Gastroesophageal sphincter (tissue), 4 donors: ENCODE measurements at regions not wholly inside any gene's neighbourhood (a gene's known extent, or its start where the extent isn't known, plus 50 kb on each side); places are given as distances from the start of the nearest gene placed in this dataset.

Source experiments
- ATAC-seq: fragments of 150-250 bp; one replicate; pipeline ENCODE4 v1.9.1; 2016; ENCODE audit warnings: mild to moderate bottlenecking, moderate library complexity
- H3K27ac ChIP-seq, 4 donors: fragments of 200-600 bp; sonication (generic) in 3 of 4; 1 replicate in 3 of 4; 2 replicates in 1 of 4; pipeline ENCODE4 v1.5.1; 2016 to 2019
- H3K27me3 ChIP-seq: fragments of 200-600 bp; sonication (generic); one replicate; pipeline ENCODE4 v1.5.1; 2019
- H3K36me3 ChIP-seq, 2 donors: fragments of 200-600 bp; sonication (generic); one replicate each; pipeline ENCODE4 v1.5.1; 2019; ENCODE audit warnings: control low read depth in 1 of 2
- H3K4me1 ChIP-seq, 3 donors: fragments of 200-600 bp; sonication (generic); 1 replicate in 2 of 3; 2 replicates in 1 of 3; pipeline ENCODE4 v1.5.1; 2016 to 2019; ENCODE audit warnings: control low read depth in 2 of 3
- H3K4me3 ChIP-seq, 2 donors: fragments of 200-600 bp; sonication (generic); one replicate each; pipeline ENCODE4 v1.5.1; 2019; ENCODE audit warnings: mild to moderate bottlenecking in 1 of 2, moderate library complexity in 1 of 2
- H3K9me3 ChIP-seq, 3 donors: fragments of 200-600 bp; sonication (generic); one replicate each; pipeline ENCODE4 v1.5.1; 2017 to 2019; ENCODE audit warnings: control low read depth in 2 of 3
- EP300 ChIP-seq: sonication (generic); formaldehyde crosslinking; IDR thresholded peaks from one replicate; pipeline ENCODE4 v1.6.1; 2017; ENCODE audit warnings: antibody characterized with exemption, mild to moderate bottlenecking
- POLR2A ChIP-seq, 2 donors: fragments of 450-650 bp; IDR thresholded peaks; one replicate each; pipeline ENCODE4 v1.6.1; 2017; ENCODE audit warnings: antibody characterized with exemption in 2 of 2, mild to moderate bottlenecking in 2 of 2, moderate library complexity in 1 of 2
- POLR2AphosphoS5 ChIP-seq: sonication (generic); formaldehyde crosslinking; IDR thresholded peaks from one replicate; pipeline ENCODE4 v1.6.1; 2017; ENCODE audit warnings: antibody characterized with exemption
- WGBS, 2 donors: methylation state at CpG; one replicate each; pipeline ENCODE4 v1.1.5; 2018; ENCODE audit warnings: low coverage in 1 of 2; 5-methylcytosine and 5-hydroxymethylcytosine counted together
- TF ChIP-seq, protein P1 (sequence below), 4 experiments: fragments of 200-600 bp in 2 of 4; fragments of 450-650 bp in 2 of 4; sonication (generic) in 1 of 4; IDR thresholded peaks; one replicate each; pipeline ENCODE4 v1.5.1; 2017 to 2019; ENCODE audit warnings: antibody characterized with exemption in 4 of 4, mild to moderate bottlenecking in 2 of 4, moderate library complexity in 2 of 4

GRCh38 chr2:23077596-23077995 lies 307.4 kb upstream of the KLHL29 start:
- 43 to 66% methylated on average over 2 to 4 of the region's 4 CpGs for WGBS, 2 donors
- peaks cover 0 to 6% (median 0%) of the 10 kb centered on the region in 3 donors for H3K9me3 ChIP-seq
- ATAC-seq: no peak
- H3K4me1 ChIP-seq: no peaks in the 10 kb centered on the region
- H3K27ac ChIP-seq: no peak overlapping the region
- no peaks in the 10 kb centered on the region for H3K36me3 ChIP-seq
- H3K4me3 ChIP-seq: no peak overlapping the region
- H3K27me3 ChIP-seq: no peaks in the 10 kb centered on the region
- TF ChIP-seq EP300 (no peak), POLR2A (IDR thresholded peaks at IDR 0.05) (no peak), POLR2AphosphoS5 (no peak)
- TF ChIP-seq, protein P1, sequence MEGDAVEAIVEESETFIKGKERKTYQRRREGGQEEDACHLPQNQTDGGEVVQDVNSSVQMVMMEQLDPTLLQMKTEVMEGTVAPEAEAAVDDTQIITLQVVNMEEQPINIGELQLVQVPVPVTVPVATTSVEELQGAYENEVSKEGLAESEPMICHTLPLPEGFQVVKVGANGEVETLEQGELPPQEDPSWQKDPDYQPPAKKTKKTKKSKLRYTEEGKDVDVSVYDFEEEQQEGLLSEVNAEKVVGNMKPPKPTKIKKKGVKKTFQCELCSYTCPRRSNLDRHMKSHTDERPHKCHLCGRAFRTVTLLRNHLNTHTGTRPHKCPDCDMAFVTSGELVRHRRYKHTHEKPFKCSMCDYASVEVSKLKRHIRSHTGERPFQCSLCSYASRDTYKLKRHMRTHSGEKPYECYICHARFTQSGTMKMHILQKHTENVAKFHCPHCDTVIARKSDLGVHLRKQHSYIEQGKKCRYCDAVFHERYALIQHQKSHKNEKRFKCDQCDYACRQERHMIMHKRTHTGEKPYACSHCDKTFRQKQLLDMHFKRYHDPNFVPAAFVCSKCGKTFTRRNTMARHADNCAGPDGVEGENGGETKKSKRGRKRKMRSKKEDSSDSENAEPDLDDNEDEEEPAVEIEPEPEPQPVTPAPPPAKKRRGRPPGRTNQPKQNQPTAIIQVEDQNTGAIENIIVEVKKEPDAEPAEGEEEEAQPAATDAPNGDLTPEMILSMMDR (IDR thresholded peaks at IDR 0.05): no peak

GRCh38 chr2:23078784-23079434 lies 306.1 kb upstream of the KLHL29 start:
- Histone ChIP-seq H3K36me3 (no peaks in the 10 kb centered on the region), H3K27me3 (no peaks in the 10 kb centered on the region), H3K9me3 (peaks cover 0 to 6% (median 0%) of the 10 kb centered on the region in 3 donors), H3K27ac (no peak overlapping the region), H3K4me3 (no peak overlapping the region), H3K4me1 (no peaks in the 10 kb centered on the region)
- ATAC-seq: no peak
- 31 to 49% methylated on average over 4 of the region's 4 CpGs for WGBS, 2 donors
- TF ChIP-seq EP300: no peak
- TF ChIP-seq POLR2AphosphoS5: no peak
- TF ChIP-seq, protein P1 (IDR thresholded peaks at IDR 0.05): no peak
- TF ChIP-seq POLR2A (IDR thresholded peaks at IDR 0.05): no peak

DNA sequence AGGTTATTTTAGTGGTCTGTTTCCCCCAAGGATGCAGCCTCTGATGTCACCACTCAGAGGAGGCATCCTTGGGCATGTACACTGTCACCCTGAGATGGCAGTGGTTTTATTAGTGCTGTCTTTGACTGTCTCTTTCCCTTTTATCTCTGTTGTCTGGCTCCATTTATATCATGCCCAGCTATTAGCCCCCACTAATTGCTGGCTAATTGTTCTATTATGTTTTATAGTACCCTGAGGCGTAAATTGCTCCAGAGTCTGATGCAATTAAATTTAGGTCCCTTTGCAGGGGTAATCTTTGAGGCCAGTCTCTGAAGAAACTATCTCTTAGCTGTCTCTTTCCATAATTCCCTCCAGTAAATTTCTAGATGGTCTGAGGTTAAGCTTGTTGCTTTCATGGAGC lies 301.0 kb upstream of the KLHL29 start:
- 89% methylated on average over 1 of the region's 1 CpG; no CpG with 5 or more reads in 1 of the 2 donors for WGBS, 2 donors
- TF ChIP-seq POLR2A (IDR thresholded peaks at IDR 0.05): no peak
- TF ChIP-seq POLR2AphosphoS5: no peak
- TF ChIP-seq, protein P1 (IDR thresholded peaks at IDR 0.05): no peak
- no peak for TF ChIP-seq EP300
- Histone ChIP-seq H3K27me3 (no peaks in the 10 kb centered on the region), H3K36me3 (no peaks in the 10 kb centered on the region), H3K9me3 (peaks cover 0 to 6% (median 0%) of the 10 kb centered on the region in 3 donors), H3K27ac (no peak overlapping the region), H3K4me3 (no peak overlapping the region), H3K4me1 (no peaks in the 10 kb centered on the region)
- no peak for ATAC-seq

DNA sequence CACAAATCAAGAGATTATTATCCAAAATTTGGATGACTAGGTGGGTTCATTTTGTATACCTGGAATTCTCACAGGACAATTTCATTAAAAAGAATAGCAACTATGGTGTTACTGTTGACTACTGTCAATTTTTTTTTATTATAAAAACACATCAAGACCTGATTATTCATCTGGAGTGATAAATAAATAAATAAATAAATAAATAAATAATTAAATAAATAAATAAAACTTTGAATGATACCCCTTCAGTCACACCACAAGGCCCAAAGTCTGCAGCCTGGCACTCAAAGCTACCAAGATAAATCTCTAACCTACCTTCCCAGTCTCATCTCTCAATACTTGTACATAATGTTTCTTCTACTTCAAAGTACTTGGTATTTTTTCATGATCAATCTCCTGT lies 294.0 kb upstream of the KLHL29 start:
- TF ChIP-seq POLR2A (IDR thresholded peaks at IDR 0.05) (no peak), POLR2AphosphoS5 (no peak), EP300 (no peak)
- TF ChIP-seq, protein P1 (IDR thresholded peaks at IDR 0.05): no peak
- no peaks in the 10 kb centered on the region for H3K36me3 ChIP-seq
- ATAC-seq: no peak
- no peaks in the 10 kb centered on the region for H3K9me3 ChIP-seq
- no peak overlapping the region for H3K4me3 ChIP-seq
- no peak overlapping the region for H3K27ac ChIP-seq
- no peaks in the 10 kb centered on the region for H3K4me1 ChIP-seq
- H3K27me3 ChIP-seq: no peaks in the 10 kb centered on the region

GRCh38 chr2:23091900-23092299 lies 293.1 kb upstream of the KLHL29 start:
- H3K4me3 ChIP-seq: no peak overlapping the region
- H3K9me3 ChIP-seq: no peaks in the 10 kb centered on the region
- no peak for ATAC-seq
- H3K4me1 ChIP-seq: no peaks in the 10 kb centered on the region
- WGBS, 2 donors: 70 to 81% methylated on average over 3 to 4 of the region's 4 CpGs
- H3K36me3 ChIP-seq: no peaks in the 10 kb centered on the region
- H3K27ac ChIP-seq: no peak overlapping the region
- H3K27me3 ChIP-seq: no peaks in the 10 kb centered on the region
- TF ChIP-seq, protein P1 (IDR thresholded peaks at IDR 0.05): no peak
